GM12878 (cell line): ENCODE measurements at regions not wholly inside any gene's neighbourhood (a gene's known extent, or its start where the extent isn't known, plus 50 kb on each side); places are given as distances from the start of the nearest gene placed in this dataset.

Source experiments
- ATAC-seq: fragments of 200-7000 bp; cut with Tn5 transposase; 3 replicates; pipeline ENCODE4 v1.9.1; 2020; ENCODE audit warnings: mild to moderate bottlenecking, moderate library complexity
- BruUV-seq: library from RNA; stranded (reverse); fragments of 400-500 nt; replicated peaks from 2 replicates; lab custom pipeline; 2021; lab: Mats Ljungman, UMichigan
- CTCF ChIA-PET: fragments of 300-600 bp; sonication (Branson Sonifier 250); formaldehyde crosslinking; extraction: SDS; loops from one replicate; lab custom pipeline; 2021; ENCODE audit warnings: inconsistent platforms; lab: Yijun Ruan, JAX
- POLR2A ChIA-PET: fragments of 350-600 bp; formaldehyde crosslinking; extraction: SDS; loops from one replicate; lab custom pipeline; 2021; ENCODE audit warnings: inconsistent platforms; lab: Charles Lee
- RAD21 ChIA-PET: fragments of 300-600 bp; sonication (Branson Sonifier 250); formaldehyde crosslinking; loops from one replicate; lab custom pipeline; 2023; ENCODE audit warnings: antibody characterized with exemption; ENCODE audit not compliant: unreplicated experiment; lab: Charles Lee
- SMC1A ChIA-PET: fragments of 300-600 bp; sonication (Branson Sonifier 250); formaldehyde crosslinking; loops from one replicate; lab custom pipeline; 2023; ENCODE audit not compliant: unreplicated experiment, uncharacterized antibody; lab: Charles Lee
- DNase-seq: peaks from one replicate; pipeline ENCODE4 v3.0.0-alpha.2; 2011; ENCODE audit warnings: low read depth, low spot score
- FAIRE-seq: peaks from 3 replicates; lab custom pipeline; 2011; peaks lifted over from hg19 to GRCh38; lab: Jason Lieb, UNC
- H2AFZ ChIP-seq: 2 replicates; pipeline ENCODE4 v1.6.0; 2011; ENCODE audit warnings: low read depth, low read length, control low read depth; ENCODE audit not compliant: control insufficient read depth
- H3K27ac ChIP-seq: 2 replicates; pipeline ENCODE4 v1.5.1; 2011; ENCODE audit warnings: control low read depth; ENCODE audit not compliant: control insufficient read depth, insufficient read depth
- H3K27me3 ChIP-seq, 2 experiments: replicated peaks in 1 of 2; 2 replicates each; pipeline versions ENCODE4 v1.6.0 to v1.6.1; 2011; ENCODE audit warnings: low read length in 1 of 2; ENCODE audit not compliant: control insufficient read depth in 2 of 2, insufficient read depth in 2 of 2
- H3K36me3 ChIP-seq, 2 experiments: 2 replicates each; pipeline ENCODE4 v1.5.1; 2011; ENCODE audit warnings: low read length in 1 of 2; ENCODE audit not compliant: control insufficient read depth in 2 of 2, insufficient read depth in 2 of 2
- H3K4me1 ChIP-seq: 2 replicates; pipeline ENCODE4 v1.6.1; 2011; ENCODE audit warnings: mild to moderate bottlenecking, low read length, moderate library complexity, mixed read lengths; ENCODE audit not compliant: control insufficient read depth, insufficient read depth
- H3K4me2 ChIP-seq: 2 replicates; pipeline ENCODE4 v1.6.0; 2011; ENCODE audit warnings: control low read depth; ENCODE audit not compliant: control insufficient read depth, insufficient read depth
- H3K4me3 ChIP-seq: fragments of 200-600 bp; sonication (generic); 2 replicates; pipeline ENCODE4 v1.5.1; 2016
- H3K79me2 ChIP-seq: 2 replicates; pipeline ENCODE4 v1.6.0; 2011; ENCODE audit warnings: low read length; ENCODE audit not compliant: control insufficient read depth, insufficient read depth
- H3K9ac ChIP-seq: 2 replicates; pipeline ENCODE4 v1.8.0; 2011; ENCODE audit warnings: low read length, control low read depth, mixed read lengths; ENCODE audit not compliant: control insufficient read depth, insufficient read depth
- H3K9me3 ChIP-seq: replicated peaks from 3 replicates; pipeline ENCODE4 v1.5.1; 2011; ENCODE audit warnings: mild to moderate bottlenecking, low read length; ENCODE audit not compliant: control insufficient read depth, insufficient read depth
- H4K20me1 ChIP-seq: 2 replicates; pipeline ENCODE4 v1.6.0; 2011; ENCODE audit not compliant: control insufficient read depth, insufficient read depth
- BCL11A ChIP-seq: IDR thresholded peaks from 2 replicates; pipeline ENCODE4 v1.6.1; 2011; ENCODE audit warnings: low read depth, low read length
- BRCA1 ChIP-seq: IDR thresholded peaks from 2 replicates; pipeline ENCODE4 v1.6.1; 2011; ENCODE audit warnings: low read depth, low read length, improper control_type of control experiment
- CHD2 ChIP-seq: IDR thresholded peaks from 2 replicates; pipeline ENCODE4 v1.6.1; 2011; ENCODE audit warnings: low read depth, low read length, improper control_type of control experiment, borderline replicate concordance
- FOXK2 ChIP-seq: fragments of 450-650 bp; IDR thresholded peaks from 2 replicates; pipeline ENCODE4 v1.6.1; 2017; ENCODE audit warnings: mild to moderate bottlenecking, moderate library complexity
- HDAC2 ChIP-seq: fragments of 200-600 bp; sonication (generic); IDR thresholded peaks from 2 replicates; pipeline ENCODE4 v1.6.1; 2017
- IKZF1 ChIP-seq: fragments of 450-650 bp; conservative IDR thresholded peaks from 2 replicates; pipeline ENCODE4 v1.6.1; 2017; ENCODE audit warnings: antibody characterized with exemption, mild to moderate bottlenecking
- JUND ChIP-seq: IDR thresholded peaks from 2 replicates; pipeline ENCODE4 v1.6.1; 2012; ENCODE audit warnings: low read depth, mild to moderate bottlenecking, low read length, improper control_type of control experiment, moderate library complexity
- KAT2A ChIP-seq: conservative IDR thresholded peaks from 2 replicates; pipeline ENCODE4 v1.6.1; 2011; ENCODE audit warnings: low read depth, low read length; ENCODE audit not compliant: control insufficient read depth
- SPI1 ChIP-seq: IDR thresholded peaks from 2 replicates; pipeline ENCODE4 v1.6.1; 2011; ENCODE audit warnings: low read depth, mild to moderate bottlenecking, low read length, moderate library complexity, borderline replicate concordance; ENCODE audit not compliant: insufficient read depth
- ZNF274 ChIP-seq: IDR thresholded peaks from one replicate; pipeline ENCODE4 v1.8.0; 2011; ENCODE audit not compliant: insufficient read length, insufficient read depth
- WGBS: methylation state at CpG from one replicate; pipeline ENCODE4 v1.1.6; 2016; ENCODE audit warnings: low lambda C conversion rate; ENCODE audit not compliant: insufficient replicate concordance, insufficient coverage; ENCODE audit errors: missing lambda C conversion rate; 5-methylcytosine and 5-hydroxymethylcytosine counted together
- in situ Hi-C: fragments of 300-500 bp; cut with MboI; formaldehyde crosslinking; loops from 9 replicates; pipeline ENCODE4 v1.14.3; 2018; ENCODE audit warnings: mixed read lengths
- intact Hi-C: fragments of 100-400 bp; cut with micrococcal nuclease; formaldehyde crosslinking; loops from one replicate; pipeline ENCODE4 v1.14.2; 2022; ENCODE audit not compliant: unreplicated experiment

- Histone ChIP-seq H2AFZ (no peak overlapping the region), H3K27ac (no peak overlapping the region), H3K27me3 (no peaks in the 10 kb centered on the region), H3K4me1 (no peaks in the 10 kb centered on the region), H4K20me1 (no peaks in the 10 kb centered on the region), H3K9me3 (no peaks in the 10 kb centered on the region; the same call in 2 of the 3 replicates), H3K79me2 (no peaks in the 10 kb centered on the region), H3K4me3 (no peak overlapping the region), H3K36me3 (no peaks in the 10 kb centered on the region), H3K4me2 (no peak overlapping the region), H3K9ac (no peak overlapping the region)
- CTCF ChIA-PET: no interaction called here
- FAIRE-seq (no peak), ATAC-seq (no peak), DNase-seq (no peak)
- no peak for TF ChIP-seq SPI1
- TF ChIP-seq HDAC2: no peak
- no peak for TF ChIP-seq FOXK2
- TF ChIP-seq CHD2: no peak
- no peak for TF ChIP-seq KAT2A
- no peak for TF ChIP-seq BRCA1
- TF ChIP-seq BCL11A: no peak
- TF ChIP-seq ZNF274: no peak
- TF ChIP-seq JUND: no peak
- in situ Hi-C loops: no loop called here
- SMC1A ChIA-PET: no interaction called here
- WGBS: 8% methylated on average over 6 of the region's 6 CpGs
- BruUV-seq: no TSS peak
- POLR2A ChIA-PET: no interaction called here
- intact Hi-C loops: no loop called here
- RAD21 ChIA-PET: no interaction called here
These were observed 148.4 kb downstream of the TBXT start for GRCh38 chr6:166019214-166019613.

GRCh38 chr6:166017032-166017635 is 150.5 kb downstream of the TBXT start:
- no peak for TF ChIP-seq IKZF1
- TF ChIP-seq, all 136 proteins: peak for 0
- Histone ChIP-seq H3K4me1 (no peaks in the 10 kb centered on the region), H4K20me1 (no peaks in the 10 kb centered on the region), H3K27me3 (no peaks in the 10 kb centered on the region), H3K9ac (no peak overlapping the region), H3K27ac (no peak overlapping the region), H3K36me3 (no peaks in the 10 kb centered on the region), H3K4me3 (no peak overlapping the region), H3K79me2 (no peaks in the 10 kb centered on the region), H3K9me3 (no peaks in the 10 kb centered on the region; the same call in 2 of the 3 replicates), H2AFZ (no peak overlapping the region), H3K4me2 (no peak overlapping the region)
- BruUV-seq: no TSS peak
- no peak for FAIRE-seq
- intact Hi-C loops (no loop called here), in situ Hi-C loops (no loop called here)
- DNase-seq: no peak
- ChIA-PET POLR2A (no interaction called here), CTCF (no interaction called here), SMC1A (no interaction called here), RAD21 (interaction anchor here (0.7 kb wide), 1 partner anchor 9 kb away, joined by 3 read pairs; no protein-coding TSS in a partner anchor)
- ATAC-seq: no peak
- WGBS: 0% methylated on average over 1 of the region's 1 CpG
